ENCODE measurements at regions not wholly inside any gene's neighbourhood (a gene's known extent, or its start where the extent isn't known, plus 50 kb on each side); places are given as distances from the start of the nearest gene placed in this dataset.
"Not testable (repeated sequence)": the region's sequence is repeated elsewhere in the genome, so short reads cannot be mapped to it uniquely, and the experiment has no call there.

DNA sequence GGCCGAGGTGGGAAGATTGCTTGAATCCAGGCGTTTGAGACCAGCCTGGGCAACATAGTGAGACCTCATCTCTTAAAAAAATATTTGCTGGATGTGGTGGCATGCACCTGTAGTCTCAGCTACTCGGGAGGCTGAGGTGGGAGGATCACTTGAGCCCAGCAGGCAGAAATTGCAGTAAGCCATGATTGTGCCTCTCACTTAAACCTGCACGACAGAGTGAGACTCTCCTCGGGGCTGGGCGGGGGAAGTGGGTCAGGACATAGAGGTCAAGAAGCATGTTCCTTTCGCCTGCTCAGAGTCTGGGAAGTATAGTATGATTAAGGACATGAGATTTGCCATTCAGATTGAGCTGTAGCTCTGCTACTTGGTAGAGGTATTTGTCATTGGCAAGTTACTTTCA, 52.3 kb downstream of the SEPTIN7 start:
- H3K4me2 ChIP-seq; H3K27me3 ChIP-seq (ENCODE audit: insufficient read depth); H3K4me3 ChIP-seq (ENCODE audit: low read depth in 2 of 2, low read length in 1 of 2); H3K9me2 ChIP-seq; H2AFZ ChIP-seq (ENCODE audit: low read depth); H3K27ac ChIP-seq (ENCODE audit: low read depth in 2 of 2, low read length in 1 of 2); DNase-seq; H3K4me1 ChIP-seq (ENCODE audit: control insufficient read depth in 1 of 2, insufficient read depth in 2 of 2, low read depth in 1 of 2, low read length in 1 of 2); H3K9ac ChIP-seq; POLR2A ChIA-PET; H3K9me3 ChIP-seq: not testable (repeated sequence)
- Histone ChIP-seq H4K20me1 (ENCODE audit: insufficient read depth) (peaks cover 77% of the 10 kb centered on the region), H3K36me3 (replicated peaks in 1 of 2; ENCODE audit: control insufficient read depth in 1 of 2, insufficient read depth in 2 of 2, low read length in 1 of 2) (peaks cover 29 to 55% of the 10 kb centered on the region in 2 experiments), H3K79me2 (ENCODE audit: insufficient read depth) (peaks cover 98% of the 10 kb centered on the region), H3F3A (replicated peaks; ENCODE audit: insufficient read depth) (peaks cover 24% of the 10 kb centered on the region)
- CTCF ChIA-PET = interaction anchor here (1.2 kb wide), 2 partner anchors 11 to 143 kb away, joined by 3 read pairs; no protein-coding TSS in a partner anchor
- 92% methylated on average over 7 of the region's 7 CpGs for WGBS (ENCODE audit: low lambda C conversion rate)

DNA sequence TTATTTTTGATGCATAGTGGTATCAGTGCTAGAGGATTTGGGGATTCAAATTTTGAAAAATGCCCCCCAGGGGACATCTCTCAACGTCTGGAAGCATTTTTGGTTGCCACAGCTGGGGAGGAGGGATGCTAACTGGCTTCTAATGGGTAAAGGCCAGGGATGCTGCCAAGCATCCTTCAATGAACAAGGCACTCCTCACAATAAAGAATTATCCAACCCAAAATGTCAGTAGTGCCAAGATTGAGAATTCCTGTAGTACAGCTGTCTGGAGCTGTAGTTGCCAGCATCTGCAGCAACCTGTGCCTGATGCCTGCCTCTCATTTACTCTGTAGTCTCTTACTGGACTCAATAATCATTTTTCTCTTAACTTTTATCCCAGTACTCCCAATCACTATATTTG, 53.5 kb downstream of the SEPTIN7 start:
- no peaks in the 10 kb centered on the region for H3K9me3 ChIP-seq
- no peaks in the 10 kb centered on the region for H3K27me3 ChIP-seq (ENCODE audit: insufficient read depth)
- ChIA-PET CTCF (interaction anchor here (1.1 to 1.6 kb wide), 2 partner anchors 15 to 144 kb away, joined by 4 to 5 read pairs; no protein-coding TSS in a partner anchor), POLR2A (no interaction called here)
- H3K9me2 ChIP-seq = no peaks in the 10 kb centered on the region
- no peak overlapping the region for H3K27ac ChIP-seq (ENCODE audit: low read depth in 2 of 2, low read length in 1 of 2)
- H3F3A ChIP-seq (replicated peaks; ENCODE audit: insufficient read depth) = peaks cover 24% of the 10 kb centered on the region
- no peak for DNase-seq
- H3K4me1 ChIP-seq (ENCODE audit: control insufficient read depth in 1 of 2, insufficient read depth in 2 of 2, low read depth in 1 of 2, low read length in 1 of 2) = peaks cover 0 to under 1% of the 10 kb centered on the region in 2 experiments; a peak in 2 of 4 replicates
- H3K9ac ChIP-seq = no peak overlapping the region
- H3K4me3 ChIP-seq (ENCODE audit: low read depth in 2 of 2, low read length in 1 of 2) = no peak overlapping the region
- H2AFZ ChIP-seq (ENCODE audit: low read depth) = no peak overlapping the region
- TF ChIP-seq CHD2 (IDR thresholded peaks at IDR 0.05; ENCODE audit: low read length, partially characterized antibody) (no peak), RCOR1 (IDR thresholded peaks at IDR 0.05; ENCODE audit: low read length) (no peak), MXI1 (IDR thresholded peaks at IDR 0.05; ENCODE audit: low read depth, low read length) (no peak), MEF2A (IDR thresholded peaks at IDR 0.05; ENCODE audit: borderline replicate concordance, low read depth) (no peak), NRF1 (IDR thresholded peaks at IDR 0.05; ENCODE audit: low read depth, low read length) (no peak), NFIC (IDR thresholded peaks at IDR 0.05; ENCODE audit: borderline replicate concordance) (no peak), RAD21 (IDR thresholded peaks at IDR 0.05; ENCODE audit: low read length) (no peak), FOXJ3 (CRISPR knock-in tag; IDR thresholded peaks at IDR 0.05) (no peak), FOXM1 (IDR thresholded peaks at IDR 0.05; ENCODE audit: low read depth) (no peak), YY1 (IDR thresholded peaks at IDR 0.05; ENCODE audit: low read depth) (no peak), RFX5 (IDR thresholded peaks at IDR 0.05; ENCODE audit: low read length) (no peak), EZH2phosphoT487 (IDR thresholded peaks at IDR 0.05; ENCODE audit: borderline replicate concordance, low read depth) (no peak), FOSL2 (IDR thresholded peaks at IDR 0.05; ENCODE audit: borderline replicate concordance, low read depth) (no peak), GATA2 (CRISPR knock-in tag; IDR thresholded peaks at IDR 0.05) (no peak), RXRA (IDR thresholded peaks at IDR 0.05; ENCODE audit: borderline replicate concordance, low read depth) (no peak), JUND (IDR thresholded peaks at IDR 0.05) (no peak)
- TF ChIP-seq, protein P1, sequence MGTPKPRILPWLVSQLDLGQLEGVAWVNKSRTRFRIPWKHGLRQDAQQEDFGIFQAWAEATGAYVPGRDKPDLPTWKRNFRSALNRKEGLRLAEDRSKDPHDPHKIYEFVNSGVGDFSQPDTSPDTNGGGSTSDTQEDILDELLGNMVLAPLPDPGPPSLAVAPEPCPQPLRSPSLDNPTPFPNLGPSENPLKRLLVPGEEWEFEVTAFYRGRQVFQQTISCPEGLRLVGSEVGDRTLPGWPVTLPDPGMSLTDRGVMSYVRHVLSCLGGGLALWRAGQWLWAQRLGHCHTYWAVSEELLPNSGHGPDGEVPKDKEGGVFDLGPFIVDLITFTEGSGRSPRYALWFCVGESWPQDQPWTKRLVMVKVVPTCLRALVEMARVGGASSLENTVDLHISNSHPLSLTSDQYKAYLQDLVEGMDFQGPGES (IDR thresholded peaks at IDR 0.05; ENCODE audit: low read depth, low read length) = no peak
- TF ChIP-seq, protein P2, sequence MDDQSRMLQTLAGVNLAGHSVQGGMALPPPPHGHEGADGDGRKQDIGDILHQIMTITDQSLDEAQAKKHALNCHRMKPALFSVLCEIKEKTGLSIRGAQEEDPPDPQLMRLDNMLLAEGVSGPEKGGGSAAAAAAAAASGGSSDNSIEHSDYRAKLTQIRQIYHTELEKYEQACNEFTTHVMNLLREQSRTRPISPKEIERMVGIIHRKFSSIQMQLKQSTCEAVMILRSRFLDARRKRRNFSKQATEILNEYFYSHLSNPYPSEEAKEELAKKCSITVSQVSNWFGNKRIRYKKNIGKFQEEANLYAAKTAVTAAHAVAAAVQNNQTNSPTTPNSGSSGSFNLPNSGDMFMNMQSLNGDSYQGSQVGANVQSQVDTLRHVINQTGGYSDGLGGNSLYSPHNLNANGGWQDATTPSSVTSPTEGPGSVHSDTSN (IDR thresholded peaks at IDR 0.05) = no peak
- TF ChIP-seq, protein P3, sequence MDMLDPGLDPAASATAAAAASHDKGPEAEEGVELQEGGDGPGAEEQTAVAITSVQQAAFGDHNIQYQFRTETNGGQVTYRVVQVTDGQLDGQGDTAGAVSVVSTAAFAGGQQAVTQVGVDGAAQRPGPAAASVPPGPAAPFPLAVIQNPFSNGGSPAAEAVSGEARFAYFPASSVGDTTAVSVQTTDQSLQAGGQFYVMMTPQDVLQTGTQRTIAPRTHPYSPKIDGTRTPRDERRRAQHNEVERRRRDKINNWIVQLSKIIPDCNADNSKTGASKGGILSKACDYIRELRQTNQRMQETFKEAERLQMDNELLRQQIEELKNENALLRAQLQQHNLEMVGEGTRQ (IDR thresholded peaks at IDR 0.05; ENCODE audit: borderline replicate concordance, low read depth, low read length) = no peak
- TF ChIP-seq, protein P4, sequence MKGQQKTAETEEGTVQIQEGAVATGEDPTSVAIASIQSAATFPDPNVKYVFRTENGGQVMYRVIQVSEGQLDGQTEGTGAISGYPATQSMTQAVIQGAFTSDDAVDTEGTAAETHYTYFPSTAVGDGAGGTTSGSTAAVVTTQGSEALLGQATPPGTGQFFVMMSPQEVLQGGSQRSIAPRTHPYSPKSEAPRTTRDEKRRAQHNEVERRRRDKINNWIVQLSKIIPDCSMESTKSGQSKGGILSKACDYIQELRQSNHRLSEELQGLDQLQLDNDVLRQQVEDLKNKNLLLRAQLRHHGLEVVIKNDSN (IDR thresholded peaks at IDR 0.05; ENCODE audit: borderline replicate concordance, low read depth) = no peak
- H3K79me2 ChIP-seq (ENCODE audit: insufficient read depth) = peaks cover 98% of the 10 kb centered on the region
- WGBS (ENCODE audit: low lambda C conversion rate) = 73% methylated on average over 1 of the region's 1 CpG
- peaks cover 72% of the 10 kb centered on the region for H4K20me1 ChIP-seq (ENCODE audit: insufficient read depth)
- peaks cover 33 to 46% of the 10 kb centered on the region in 2 experiments for H3K36me3 ChIP-seq (replicated peaks in 1 of 2; ENCODE audit: control insufficient read depth in 1 of 2, insufficient read depth in 2 of 2, low read length in 1 of 2)
- no peak overlapping the region for H3K4me2 ChIP-seq

All from SK-N-SH (cell line).